Suprapubic skin (tissue), 3 donors: ENCODE measurements at regions not wholly inside any gene's neighbourhood (a gene's known extent, or its start where the extent isn't known, plus 50 kb on each side); places are given as distances from the start of the nearest gene placed in this dataset.

Source experiments
- CTCF ChIP-seq, 2 donors: fragments of 200-600 bp in 1 of 2; fragments of 450-650 bp in 1 of 2; sonication (generic) in 1 of 2; IDR thresholded peaks; one replicate each; pipeline ENCODE4 v1.5.1; 2016 to 2019; ENCODE audit warnings: antibody characterized with exemption in 2 of 2, mild to moderate bottlenecking in 1 of 2, moderate library complexity in 1 of 2
- EP300 ChIP-seq: sonication (generic); formaldehyde crosslinking; IDR thresholded peaks from one replicate; pipeline ENCODE4 v1.6.1; 2017; ENCODE audit warnings: antibody characterized with exemption
- POLR2A ChIP-seq, 2 donors: fragments of 450-650 bp; IDR thresholded peaks; one replicate each; pipeline ENCODE4 v1.6.1; 2017; ENCODE audit warnings: antibody characterized with exemption in 2 of 2, mild to moderate bottlenecking in 2 of 2, moderate library complexity in 2 of 2

- no peak for TF ChIP-seq CTCF (IDR thresholded peaks at IDR 0.05)
- TF ChIP-seq EP300 = no peak
- TF ChIP-seq POLR2A (IDR thresholded peaks at IDR 0.05) = no peak
These were observed 75.0 kb upstream of the SULF2 start for GRCh38 chr20:47860049-47860830.
